Neuronal stem cell (in vitro differentiated cells): ENCODE measurements at regions not wholly inside any gene's neighbourhood (a gene's known extent, or its start where the extent isn't known, plus 50 kb on each side); places are given as distances from the start of the nearest gene placed in this dataset.
"Not testable (repeated sequence)": the region's sequence is repeated elsewhere in the genome, so short reads cannot be mapped to it uniquely, and the experiment has no call there.

Source experiments
- DNase-seq: peaks from one replicate; pipeline ENCODE4 v3.0.0-alpha.2; 2013; ENCODE audit warnings: low spot score
- H2AFZ ChIP-seq: one replicate; pipeline ENCODE4 v1.6.1; 2013; ENCODE audit warnings: mild to moderate bottlenecking, low read length, inconsistent platforms
- H2AK5ac ChIP-seq: 2 replicates; pipeline ENCODE4 v1.6.1; 2013; ENCODE audit warnings: low read depth, mild to moderate bottlenecking, inconsistent platforms, low read length, moderate library complexity, mixed read lengths
- H2BK120ac ChIP-seq: 2 replicates; pipeline ENCODE4 v1.6.1; 2013; ENCODE audit warnings: low read depth, mild to moderate bottlenecking, inconsistent platforms, low read length, moderate library complexity, mixed read lengths
- H2BK12ac ChIP-seq: one replicate; pipeline ENCODE4 v1.6.1; 2013; ENCODE audit warnings: low read length, inconsistent platforms
- H2BK15ac ChIP-seq: 2 replicates; pipeline ENCODE4 v1.6.1; 2013; ENCODE audit warnings: mild to moderate bottlenecking, low read length, inconsistent platforms, mixed read lengths
- H2BK5ac ChIP-seq: one replicate; pipeline ENCODE4 v1.6.1; 2013; ENCODE audit warnings: inconsistent platforms, mild to moderate bottlenecking, low read length, moderate library complexity
- H3K14ac ChIP-seq: one replicate; pipeline ENCODE4 v1.6.1; 2013; ENCODE audit warnings: low read length, inconsistent platforms
- H3K18ac ChIP-seq: 2 replicates; pipeline ENCODE4 v1.6.1; 2013; ENCODE audit warnings: low read length, inconsistent platforms
- H3K23ac ChIP-seq: 2 replicates; pipeline ENCODE4 v1.6.1; 2013; ENCODE audit warnings: low read depth, mild to moderate bottlenecking, mixed read lengths, low read length, inconsistent platforms; ENCODE audit not compliant: poor library complexity
- H3K27ac ChIP-seq: replicated peaks from 3 replicates; pipeline ENCODE4 v1.5.1; 2013; ENCODE audit warnings: low read length, inconsistent platforms
- H3K27me3 ChIP-seq, 3 experiments: 2 replicates each; pipeline ENCODE4 v1.6.1; 2013; ENCODE audit warnings: low read length in 3 of 3, mild to moderate bottlenecking in 2 of 3, inconsistent platforms in 1 of 3, low read depth in 1 of 3, mixed read lengths in 1 of 3, moderate library complexity in 1 of 3; ENCODE audit not compliant: control insufficient read depth in 3 of 3, insufficient read depth in 3 of 3
- H3K36me3 ChIP-seq, 2 donors: replicated peaks in 1 of 2; 2 replicates each; pipeline ENCODE4 v1.6.1; 2013; ENCODE audit warnings: low read length in 2 of 2; ENCODE audit not compliant: control insufficient read depth in 2 of 2, insufficient read depth in 2 of 2
- H3K4ac ChIP-seq: 2 replicates; pipeline ENCODE4 v1.6.1; 2013; ENCODE audit warnings: inconsistent platforms, mild to moderate bottlenecking, low read length, moderate library complexity
- H3K4me1 ChIP-seq, 2 donors: 1 replicate in 1 of 2; 2 replicates in 1 of 2; pipeline ENCODE4 v1.6.1; 2013; ENCODE audit warnings: low read length in 2 of 2, low read depth in 1 of 2; ENCODE audit not compliant: control insufficient read depth in 2 of 2, insufficient read depth in 1 of 2
- H3K4me2 ChIP-seq: one replicate; pipeline ENCODE4 v1.6.1; 2013; ENCODE audit warnings: mild to moderate bottlenecking, low read length, inconsistent platforms; ENCODE audit not compliant: insufficient read depth, poor library complexity, severe bottlenecking
- H3K4me3 ChIP-seq, 2 donors: 2 replicates each; pipeline ENCODE4 v1.5.1; 2013; ENCODE audit warnings: low read length in 2 of 2, mild to moderate bottlenecking in 2 of 2, inconsistent platforms in 1 of 2, moderate library complexity in 1 of 2
- H3K79me1 ChIP-seq: one replicate; pipeline ENCODE4 v1.6.1; 2013; ENCODE audit warnings: low read depth, mild to moderate bottlenecking, inconsistent platforms, low read length, moderate library complexity
- H3K9ac ChIP-seq: one replicate; pipeline ENCODE4 v1.6.1; 2013; ENCODE audit warnings: mild to moderate bottlenecking, low read depth, low read length, inconsistent platforms; ENCODE audit not compliant: poor library complexity
- H3K9me3 ChIP-seq, 2 donors: replicated peaks in 1 of 2; 2 replicates each; pipeline versions ENCODE3 to v1.6.1; 2013; ENCODE audit warnings: low read length in 2 of 2, mild to moderate bottlenecking in 2 of 2, inconsistent platforms in 1 of 2, low read depth in 1 of 2, mixed read lengths in 1 of 2, moderate library complexity in 1 of 2; ENCODE audit not compliant: control insufficient read depth in 2 of 2, insufficient read depth in 1 of 2
- H4K8ac ChIP-seq: one replicate; pipeline ENCODE4 v1.6.1; 2013; ENCODE audit warnings: low read depth, mild to moderate bottlenecking, inconsistent platforms, low read length, moderate library complexity
- H4K91ac ChIP-seq: one replicate; pipeline ENCODE4 v1.6.1; 2013; ENCODE audit warnings: low read length, low read depth, mild to moderate bottlenecking, inconsistent platforms; ENCODE audit not compliant: poor library complexity
- WGBS, 2 donors: extraction: QIAGEN DNeasy Blood & Tissue Kit; methylation state at CpG; one replicate each; pipeline ENCODE4 v1.1.7; 2013; ENCODE audit warnings: missing lambda C conversion rate in 2 of 2, mixed read lengths in 1 of 2; ENCODE audit not compliant: insufficient read length in 2 of 2, insufficient replicate concordance in 1 of 2; ENCODE audit errors: extremely low coverage in 2 of 2; 5-methylcytosine and 5-hydroxymethylcytosine counted together

DNA sequence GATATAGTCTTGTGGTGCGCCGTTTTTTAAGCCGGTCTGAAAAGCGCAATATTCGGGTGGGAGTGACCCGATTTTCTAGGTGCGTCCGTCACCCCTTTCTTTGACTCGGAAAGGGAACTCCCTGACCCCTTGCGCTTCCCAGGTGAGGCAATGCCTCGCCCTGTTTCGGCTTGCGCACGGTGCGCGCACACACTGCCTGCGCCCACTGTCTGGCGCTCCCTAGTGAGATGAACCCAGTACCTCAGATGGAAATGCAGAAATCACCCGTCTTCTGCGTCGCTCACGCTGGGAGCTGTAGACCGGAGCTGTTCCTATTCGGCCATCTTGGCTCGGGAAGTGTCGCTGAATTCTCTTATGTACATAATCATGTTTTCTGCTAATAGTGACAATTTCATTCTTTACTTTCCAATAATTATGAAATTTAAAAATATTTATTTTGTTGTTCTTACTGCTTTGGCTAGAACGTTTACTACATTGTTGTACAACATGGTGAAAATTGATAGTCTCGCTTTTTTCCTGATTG, 61.2 kb upstream of the MINDY3 start:
- not testable (repeated sequence) for H3K23ac ChIP-seq, H2BK5ac ChIP-seq, H3K27ac ChIP-seq, DNase-seq, H3K9ac ChIP-seq, H3K4ac ChIP-seq, H3K9me3 ChIP-seq, H2AFZ ChIP-seq, H3K4me1 ChIP-seq, H2BK15ac ChIP-seq, H3K14ac ChIP-seq, H3K27me3 ChIP-seq, H3K36me3 ChIP-seq, H2BK120ac ChIP-seq, H3K4me3 ChIP-seq, H2BK12ac ChIP-seq, H4K8ac ChIP-seq, H4K91ac ChIP-seq, H3K18ac ChIP-seq, H2AK5ac ChIP-seq, H3K79me1 ChIP-seq, H3K4me2 ChIP-seq
- no CpG with 5 or more reads among the region's 28 CpGs for whole genome bisulfite sequencing, 2 donors

DNA sequence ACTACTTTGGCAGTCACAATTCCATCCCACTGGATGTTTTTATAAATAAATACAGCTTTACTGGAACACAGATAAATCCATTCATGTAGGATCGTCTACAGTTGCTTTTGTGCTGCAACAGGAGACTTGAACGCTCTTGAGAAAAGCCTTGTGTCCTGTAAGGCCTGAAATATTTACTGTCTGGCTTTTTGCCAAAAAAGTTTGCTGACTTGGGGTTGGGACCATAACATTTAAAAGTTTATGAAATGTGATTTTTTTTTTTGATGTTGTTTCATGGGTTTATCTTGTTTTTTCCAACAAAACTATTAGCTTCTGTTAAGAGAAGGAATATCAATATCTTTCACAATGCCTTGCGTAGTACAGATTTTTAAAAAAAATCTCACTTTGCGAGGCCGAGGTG, 71.1 kb upstream of the MINDY3 start:
- H3K18ac ChIP-seq, result no peak overlapping the region
- H3K36me3 ChIP-seq, result no peaks in the 10 kb centered on the region
- H3K4me1 ChIP-seq, result no peaks in the 10 kb centered on the region
- no peak overlapping the region for H3K27ac ChIP-seq
- H3K9ac ChIP-seq, result no peak overlapping the region
- no peak overlapping the region for H3K23ac ChIP-seq
- no peak overlapping the region for H3K14ac ChIP-seq
- H2AFZ ChIP-seq, result no peak overlapping the region
- no peak overlapping the region for H4K8ac ChIP-seq
- no peak overlapping the region for H2BK5ac ChIP-seq
- no CpG with 5 or more reads among the region's 5 CpGs for WGBS, 2 donors
- no peaks in the 10 kb centered on the region for H3K9me3 ChIP-seq
- no peak overlapping the region for H2AK5ac ChIP-seq
- H3K79me1 ChIP-seq, result no peaks in the 10 kb centered on the region
- no peak overlapping the region for H2BK120ac ChIP-seq
- H2BK12ac ChIP-seq, result no peak overlapping the region
- H4K91ac ChIP-seq, result no peak overlapping the region
- H3K27me3 ChIP-seq, result no peaks in the 10 kb centered on the region
- no peak for DNase-seq
- no peak overlapping the region for H3K4me2 ChIP-seq
- no peak overlapping the region for H3K4me3 ChIP-seq
- H3K4ac ChIP-seq, result no peak overlapping the region
- H2BK15ac ChIP-seq, result no peak overlapping the region

DNA sequence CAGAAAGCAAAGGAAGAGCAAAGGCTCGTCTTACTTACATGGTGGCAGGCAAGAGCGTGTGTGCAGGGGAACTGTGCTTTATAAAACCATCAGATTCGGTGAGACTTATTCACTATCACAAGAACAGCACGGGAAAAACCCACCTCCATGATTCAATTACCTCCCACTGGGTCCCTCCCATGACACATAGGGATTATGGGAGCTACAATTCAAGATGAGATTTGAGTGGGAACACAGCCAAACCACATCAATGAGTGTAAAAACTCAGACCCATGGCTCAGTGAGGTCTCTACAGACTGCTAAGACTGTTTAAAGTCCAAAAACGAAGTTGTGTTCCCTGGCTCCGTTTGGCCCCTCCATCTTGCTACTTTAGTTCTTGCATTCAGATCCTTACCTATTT, 79.2 kb upstream of the MINDY3 start:
- not testable (repeated sequence) for H3K4me3 ChIP-seq, H2BK5ac ChIP-seq, H4K91ac ChIP-seq, DNase-seq, H3K9me3 ChIP-seq, H3K79me1 ChIP-seq, H4K8ac ChIP-seq, H3K14ac ChIP-seq, H3K36me3 ChIP-seq, H2AFZ ChIP-seq, H3K9ac ChIP-seq, H2BK15ac ChIP-seq, H2BK12ac ChIP-seq, H3K4ac ChIP-seq, H3K18ac ChIP-seq, H2BK120ac ChIP-seq, H3K4me1 ChIP-seq, H3K27ac ChIP-seq, H3K27me3 ChIP-seq, H3K23ac ChIP-seq, H3K4me2 ChIP-seq, H2AK5ac ChIP-seq
- WGBS, 2 donors, result no CpG with 5 or more reads among the region's 6 CpGs

DNA sequence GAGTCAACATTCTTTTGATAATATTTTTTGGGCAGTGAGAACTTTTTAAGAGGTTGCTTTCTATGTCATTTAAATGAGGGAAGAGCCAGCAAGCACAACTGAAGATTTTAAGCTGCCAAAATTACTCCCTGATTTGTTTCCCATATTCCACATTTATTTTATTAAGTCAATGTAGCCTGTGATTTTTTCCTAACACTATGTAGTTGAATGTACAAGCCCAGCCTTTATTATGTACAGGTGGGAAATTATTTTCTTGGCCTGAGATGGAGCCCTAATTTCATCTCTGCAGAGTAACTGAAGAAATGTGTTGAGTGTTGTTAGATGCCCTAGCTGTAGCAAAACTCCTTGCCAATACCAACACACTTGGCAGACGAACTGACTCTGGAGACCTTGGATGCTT, 83.1 kb upstream of the MINDY3 start:
- H3K14ac ChIP-seq, result no peak overlapping the region
- no peaks in the 10 kb centered on the region for H3K4me1 ChIP-seq
- no peaks in the 10 kb centered on the region for H3K9me3 ChIP-seq
- no peak overlapping the region for H2AK5ac ChIP-seq
- H2BK15ac ChIP-seq, result no peak overlapping the region
- H3K23ac ChIP-seq, result no peak overlapping the region
- H3K9ac ChIP-seq, result no peak overlapping the region
- H3K36me3 ChIP-seq, result no peaks in the 10 kb centered on the region
- no peak overlapping the region for H4K8ac ChIP-seq
- H2BK5ac ChIP-seq, result no peak overlapping the region
- H2BK12ac ChIP-seq, result no peak overlapping the region
- H3K27me3 ChIP-seq, result no peaks in the 10 kb centered on the region
- no peak overlapping the region for H2AFZ ChIP-seq
- H3K27ac ChIP-seq, result no peak overlapping the region
- no peak overlapping the region for H3K18ac ChIP-seq
- no peaks in the 10 kb centered on the region for H3K79me1 ChIP-seq
- no peak overlapping the region for H3K4me2 ChIP-seq
- H2BK120ac ChIP-seq, result no peak overlapping the region
- no peak overlapping the region for H3K4ac ChIP-seq
- no peak overlapping the region for H4K91ac ChIP-seq
- no peak overlapping the region for H3K4me3 ChIP-seq
- whole genome bisulfite sequencing, 2 donors, result no CpG with 5 or more reads among the region's 1 CpG
- DNase-seq, result no peak
